HL-60/S4 treated with retinoic acid at 250 ng/mL for 4 days and 3 days (cell line): ENCODE measurements at regions not wholly inside any gene's neighbourhood (a gene's known extent, or its start where the extent isn't known, plus 50 kb on each side); places are given as distances from the start of the nearest gene placed in this dataset.

Experiments
- in situ Hi-C: fragments of 300-500 bp; cut with MboI; formaldehyde crosslinking; loops from 2 replicates; pipeline ENCODE4 v1.7.0; 2022; ENCODE audit warnings: low sequenced_read_pairs

- in situ Hi-C loops: no loop called here
These were observed 223.6 kb downstream of the RAB28 start for GRCh38 chr4:13260513-13260912.

- in situ Hi-C loops: no loop called here
These were observed 233.9 kb downstream of the RAB28 start for GRCh38 chr4:13250263-13250662.

GRCh38 chr4:13248621-13249298 lies 235.4 kb downstream of the RAB28 start:
- in situ Hi-C loops: no loop called here

GRCh38 chr4:13246107-13246506 lies 238.0 kb downstream of the RAB28 start:
- in situ Hi-C loops: no loop called here

GRCh38 chr4:13244444-13244843 lies 239.7 kb downstream of the RAB28 start:
- in situ Hi-C loops: no loop called here

GRCh38 chr4:13243152-13243551 lies 241.0 kb downstream of the RAB28 start:
- in situ Hi-C loops: no loop called here

- in situ Hi-C loops: no loop called here
These were observed 244.1 kb downstream of the RAB28 start for GRCh38 chr4:13240066-13240465.

- in situ Hi-C loops: no loop called here
These were observed 245.2 kb downstream of the RAB28 start for GRCh38 chr4:13238936-13239335.

GRCh38 chr4:13236485-13236884 lies 247.7 kb downstream of the RAB28 start:
- in situ Hi-C loops: no loop called here

- in situ Hi-C loops: no loop called here
These were observed 250.4 kb downstream of the RAB28 start for GRCh38 chr4:13233755-13234154.

GRCh38 chr4:13219971-13220370 lies 264.2 kb downstream of the RAB28 start:
- in situ Hi-C loops: no loop called here

GRCh38 chr4:13218326-13218958 lies 265.7 kb downstream of the RAB28 start:
- in situ Hi-C loops: no loop called here

GRCh38 chr4:13215560-13215959 lies 268.6 kb downstream of the RAB28 start:
- in situ Hi-C loops: no loop called here

GRCh38 chr4:13212936-13213335 lies 271.2 kb downstream of the RAB28 start:
- in situ Hi-C loops: no loop called here

GRCh38 chr4:13209600-13209999 lies 274.5 kb downstream of the RAB28 start:
- in situ Hi-C loops: no loop called here

- in situ Hi-C loops: no loop called here
These were observed 275.5 kb downstream of the RAB28 start for GRCh38 chr4:13208558-13209193.

- in situ Hi-C loops: no loop called here
These were observed 276.9 kb downstream of the RAB28 start for GRCh38 chr4:13207226-13207625.

GRCh38 chr4:13203101-13203500 lies 281.0 kb downstream of the RAB28 start:
- in situ Hi-C loops: no loop called here

GRCh38 chr4:13202701-13203100 lies 281.4 kb downstream of the RAB28 start:
- in situ Hi-C loops: no loop called here

GRCh38 chr4:13201241-13201640 lies 282.9 kb downstream of the RAB28 start:
- in situ Hi-C loops: no loop called here

- in situ Hi-C loops: no loop called here
These were observed 287.4 kb downstream of the RAB28 start for GRCh38 chr4:13196721-13197120.

- in situ Hi-C loops: no loop called here
These were observed 290.5 kb downstream of the RAB28 start for GRCh38 chr4:13193662-13194061.
